Esophagus muscularis mucosa (tissue), 4 donors: ENCODE measurements at regions not wholly inside any gene's neighbourhood (a gene's known extent, or its start where the extent isn't known, plus 50 kb on each side); places are given as distances from the start of the nearest gene placed in this dataset.

Source experiments
- EP300 ChIP-seq: sonication (generic); formaldehyde crosslinking; IDR thresholded peaks from one replicate; pipeline ENCODE4 v1.6.1; 2017; ENCODE audit warnings: antibody characterized with exemption
- POLR2A ChIP-seq: fragments of 450-650 bp; IDR thresholded peaks from one replicate; pipeline ENCODE4 v1.6.1; 2017; ENCODE audit warnings: antibody characterized with exemption, moderate library complexity, mild to moderate bottlenecking, low read depth
- POLR2AphosphoS5 ChIP-seq, 2 donors: sonication (generic); formaldehyde crosslinking; IDR thresholded peaks; one replicate each; pipeline ENCODE4 v1.6.1; 2017; ENCODE audit warnings: antibody characterized with exemption in 2 of 2
- TF ChIP-seq, protein P1 (sequence below), 3 experiments: fragments of 200-600 bp in 2 of 3; fragments of 450-650 bp in 1 of 3; sonication (generic) in 2 of 3; IDR thresholded peaks; one replicate each; pipeline ENCODE4 v1.5.1; 2017 to 2019; ENCODE audit warnings: antibody characterized with exemption in 3 of 3, mild to moderate bottlenecking in 2 of 3, moderate library complexity in 1 of 3

DNA sequence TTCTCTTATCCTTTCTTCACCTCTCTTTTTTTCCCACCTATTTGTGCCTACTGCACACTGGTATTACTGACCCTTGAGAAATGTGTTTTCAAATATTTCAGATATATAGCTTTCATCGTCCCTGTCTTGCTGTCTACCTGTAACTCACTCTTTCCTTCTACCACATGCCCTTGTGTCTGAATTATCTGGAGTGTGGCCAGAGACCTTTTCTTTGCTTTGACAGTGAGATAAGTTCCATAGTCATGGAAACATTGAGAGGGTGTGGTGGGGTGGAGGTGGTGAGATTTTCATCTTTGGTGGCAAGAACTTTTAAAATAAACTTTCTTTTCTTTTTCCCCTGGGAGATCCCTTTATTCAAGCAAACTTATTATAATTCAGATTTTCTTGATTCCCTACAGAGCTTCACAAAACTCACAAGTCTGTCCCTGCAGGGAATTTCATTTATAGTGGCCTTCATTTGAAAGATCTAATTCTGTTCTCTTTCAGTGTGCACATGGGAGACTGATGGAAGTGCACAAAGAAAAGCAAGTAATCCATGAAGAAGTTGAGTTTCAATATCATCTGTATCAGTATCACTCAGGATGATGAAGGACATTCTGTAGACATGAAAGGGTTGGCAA lies 95.7 kb downstream of the SH2D1A start:
- TF ChIP-seq, protein P1, sequence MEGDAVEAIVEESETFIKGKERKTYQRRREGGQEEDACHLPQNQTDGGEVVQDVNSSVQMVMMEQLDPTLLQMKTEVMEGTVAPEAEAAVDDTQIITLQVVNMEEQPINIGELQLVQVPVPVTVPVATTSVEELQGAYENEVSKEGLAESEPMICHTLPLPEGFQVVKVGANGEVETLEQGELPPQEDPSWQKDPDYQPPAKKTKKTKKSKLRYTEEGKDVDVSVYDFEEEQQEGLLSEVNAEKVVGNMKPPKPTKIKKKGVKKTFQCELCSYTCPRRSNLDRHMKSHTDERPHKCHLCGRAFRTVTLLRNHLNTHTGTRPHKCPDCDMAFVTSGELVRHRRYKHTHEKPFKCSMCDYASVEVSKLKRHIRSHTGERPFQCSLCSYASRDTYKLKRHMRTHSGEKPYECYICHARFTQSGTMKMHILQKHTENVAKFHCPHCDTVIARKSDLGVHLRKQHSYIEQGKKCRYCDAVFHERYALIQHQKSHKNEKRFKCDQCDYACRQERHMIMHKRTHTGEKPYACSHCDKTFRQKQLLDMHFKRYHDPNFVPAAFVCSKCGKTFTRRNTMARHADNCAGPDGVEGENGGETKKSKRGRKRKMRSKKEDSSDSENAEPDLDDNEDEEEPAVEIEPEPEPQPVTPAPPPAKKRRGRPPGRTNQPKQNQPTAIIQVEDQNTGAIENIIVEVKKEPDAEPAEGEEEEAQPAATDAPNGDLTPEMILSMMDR (IDR thresholded peaks at IDR 0.05), result no peak
- TF ChIP-seq POLR2A (no peak), POLR2AphosphoS5 (IDR thresholded peaks at IDR 0.05) (no peak), EP300 (no peak)
